IPS-18a (cell line): ENCODE measurements at regions not wholly inside any gene's neighbourhood (a gene's known extent, or its start where the extent isn't known, plus 50 kb on each side); places are given as distances from the start of the nearest gene placed in this dataset.

Experiments used
- H3K27ac ChIP-seq: one replicate; pipeline ENCODE4 v1.5.1; 2013; ENCODE audit warnings: low read length
- H3K27me3 ChIP-seq: one replicate; pipeline ENCODE4 v1.6.1; 2013; ENCODE audit warnings: mild to moderate bottlenecking, low read length; ENCODE audit not compliant: control insufficient read depth, insufficient read depth
- H3K36me3 ChIP-seq: one replicate; pipeline ENCODE4 v1.6.1; 2013; ENCODE audit warnings: low read depth, low read length; ENCODE audit not compliant: control insufficient read depth
- H3K4me1 ChIP-seq: one replicate; pipeline ENCODE4 v1.6.1; 2013; ENCODE audit warnings: low read depth, low read length; ENCODE audit not compliant: control insufficient read depth
- H3K4me3 ChIP-seq: one replicate; pipeline ENCODE4 v1.5.1; 2013; ENCODE audit warnings: low read length
- H3K9ac ChIP-seq: one replicate; pipeline ENCODE4 v1.6.1; 2013; ENCODE audit warnings: mild to moderate bottlenecking, low read length, moderate library complexity
- H3K9me3 ChIP-seq: one replicate; pipeline ENCODE4 v1.6.1; 2013; ENCODE audit warnings: low read depth, low read length; ENCODE audit not compliant: control insufficient read depth

DNA sequence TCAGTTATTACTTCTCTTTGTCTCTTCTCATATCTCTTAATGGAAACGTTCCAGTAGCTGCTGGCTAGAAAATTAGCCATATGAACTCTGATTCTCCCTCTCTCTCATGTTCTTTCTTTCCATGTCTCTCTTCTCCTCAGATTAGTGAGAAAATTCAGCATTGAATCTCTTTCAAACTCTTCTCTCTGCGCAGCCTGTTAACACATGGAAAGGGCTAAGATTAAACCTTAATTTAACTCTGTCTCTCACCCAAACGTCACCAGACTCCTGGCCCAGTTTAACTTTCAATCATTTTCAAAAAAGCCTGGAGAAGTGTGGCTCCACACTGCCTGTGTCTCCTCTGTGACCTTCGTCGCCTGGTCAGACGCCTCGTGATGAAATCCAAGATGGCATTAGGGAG, 1234.2 kb downstream of the BCL11B start:
- Histone ChIP-seq H3K36me3 (no peaks in the 10 kb centered on the region), H3K4me1 (no peaks in the 10 kb centered on the region), H3K4me3 (no peak overlapping the region), H3K27me3 (no peaks in the 10 kb centered on the region), H3K27ac (no peak overlapping the region), H3K9ac (no peak overlapping the region), H3K9me3 (no peaks in the 10 kb centered on the region)

DNA sequence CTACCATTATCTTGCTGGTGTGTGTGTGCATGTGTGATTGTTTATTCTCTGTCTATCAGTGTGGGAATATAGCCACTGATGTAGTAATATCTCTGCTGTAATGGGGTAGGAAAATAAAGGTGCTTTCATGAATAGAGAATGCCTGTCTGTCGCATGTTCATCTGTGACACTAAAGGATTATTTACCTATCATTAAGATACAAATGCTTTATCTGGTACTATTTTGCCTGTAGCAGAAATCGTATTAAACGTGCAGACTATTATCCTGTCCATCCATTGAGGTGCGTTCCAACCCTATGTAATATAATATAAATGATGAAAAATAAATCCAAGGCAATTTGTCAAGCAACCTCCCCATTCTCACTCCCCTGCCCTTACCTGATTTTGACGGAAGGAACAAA, 1215.1 kb downstream of the BCL11B start:
- no peak overlapping the region for H3K9ac ChIP-seq
- H3K4me3 ChIP-seq, result no peak overlapping the region
- no peaks in the 10 kb centered on the region for H3K9me3 ChIP-seq
- no peaks in the 10 kb centered on the region for H3K4me1 ChIP-seq
- no peaks in the 10 kb centered on the region for H3K27me3 ChIP-seq
- H3K27ac ChIP-seq, result no peak overlapping the region
- H3K36me3 ChIP-seq, result no peaks in the 10 kb centered on the region

DNA sequence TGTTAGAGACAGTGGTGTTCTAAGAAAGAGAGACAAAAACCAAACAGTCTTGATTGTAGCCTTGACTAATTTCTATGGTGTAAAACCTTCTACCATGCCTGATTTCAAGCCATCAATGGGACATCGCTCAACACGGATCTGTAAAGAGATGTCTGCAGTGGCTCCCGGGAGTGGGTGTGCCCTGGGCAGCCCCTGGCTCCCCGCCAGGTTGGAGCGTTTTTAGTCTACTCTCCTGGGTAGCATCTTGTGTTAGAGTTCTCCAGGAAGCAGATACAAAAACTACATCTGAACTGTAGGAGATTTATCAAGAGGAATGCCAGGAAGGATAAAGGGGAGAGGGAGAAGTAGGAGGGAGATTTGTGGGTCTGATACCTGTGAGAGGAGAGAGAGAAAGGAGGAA, 1212.9 kb downstream of the BCL11B start:
- H3K9ac ChIP-seq, result no peak overlapping the region
- H3K27ac ChIP-seq, result no peak overlapping the region
- H3K36me3 ChIP-seq, result no peaks in the 10 kb centered on the region
- H3K9me3 ChIP-seq, result no peaks in the 10 kb centered on the region
- H3K27me3 ChIP-seq, result no peaks in the 10 kb centered on the region
- no peak overlapping the region for H3K4me3 ChIP-seq
- no peaks in the 10 kb centered on the region for H3K4me1 ChIP-seq

- no peak overlapping the region for H3K4me3 ChIP-seq
- H3K36me3 ChIP-seq, result no peaks in the 10 kb centered on the region
- no peaks in the 10 kb centered on the region for H3K9me3 ChIP-seq
- H3K4me1 ChIP-seq, result no peaks in the 10 kb centered on the region
- H3K9ac ChIP-seq, result no peak overlapping the region
- no peaks in the 10 kb centered on the region for H3K27me3 ChIP-seq
- H3K27ac ChIP-seq, result no peak overlapping the region
Measured at GRCh38 chr14:98062083-98062482, 1209.9 kb downstream of the BCL11B start.

- peak overlapping the region; percentile 5 for H3K4me3 ChIP-seq
- no peaks in the 10 kb centered on the region for H3K36me3 ChIP-seq
- H3K9ac ChIP-seq, result no peak overlapping the region
- no peak overlapping the region for H3K27ac ChIP-seq
- no peaks in the 10 kb centered on the region for H3K27me3 ChIP-seq
- no peaks in the 10 kb centered on the region for H3K9me3 ChIP-seq
- peaks cover 10% of the 10 kb centered on the region for H3K4me1 ChIP-seq
Measured at GRCh38 chr14:98069712-98070171, 1202.3 kb downstream of the BCL11B start.

DNA sequence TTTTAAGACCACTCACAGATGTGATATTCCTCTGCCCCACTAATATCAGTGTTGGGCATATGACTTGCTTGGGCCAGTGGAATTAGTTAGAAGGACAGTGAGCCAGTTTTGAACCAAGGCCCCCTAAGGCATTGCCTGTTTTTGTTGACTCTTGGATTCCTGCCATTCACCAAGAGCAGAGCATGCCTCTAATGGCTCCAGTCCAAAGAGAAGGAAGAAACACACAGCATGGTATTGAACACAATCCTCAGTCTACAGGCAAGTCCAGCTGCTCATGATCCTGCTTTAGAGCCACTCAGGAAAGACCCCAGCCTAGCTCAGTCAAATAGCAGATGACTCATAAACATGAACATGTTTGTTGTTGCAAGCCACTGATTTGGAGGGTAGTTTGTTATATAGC, 1201.5 kb downstream of the BCL11B start:
- H3K4me3 ChIP-seq, result no peak overlapping the region
- H3K4me1 ChIP-seq, result peaks cover 10% of the 10 kb centered on the region
- no peaks in the 10 kb centered on the region for H3K36me3 ChIP-seq
- H3K9me3 ChIP-seq, result no peaks in the 10 kb centered on the region
- no peak overlapping the region for H3K9ac ChIP-seq
- no peaks in the 10 kb centered on the region for H3K27me3 ChIP-seq
- no peak overlapping the region for H3K27ac ChIP-seq

DNA sequence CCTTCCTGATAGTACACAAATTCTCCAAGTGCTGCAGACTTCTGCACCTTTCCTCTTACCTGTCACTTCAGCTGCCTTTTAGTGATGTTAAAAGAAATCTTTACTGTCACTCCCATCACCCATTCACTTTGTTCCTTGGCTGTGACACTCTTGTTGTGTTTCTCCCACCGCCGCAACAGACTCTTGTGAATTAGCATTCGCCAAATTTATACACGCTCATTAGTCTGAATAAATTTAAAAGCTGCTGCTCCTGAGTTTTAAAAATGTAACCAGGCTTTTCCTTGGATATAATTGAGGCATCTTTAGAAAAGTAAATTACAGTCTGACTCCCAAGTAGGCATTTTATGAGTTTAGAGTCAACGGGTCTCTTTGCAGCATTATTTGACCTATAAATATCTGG, 1197.9 kb downstream of the BCL11B start:
- Histone ChIP-seq H3K9ac (no peak overlapping the region), H3K4me1 (peaks cover 10% of the 10 kb centered on the region), H3K36me3 (no peaks in the 10 kb centered on the region), H3K9me3 (no peaks in the 10 kb centered on the region), H3K27me3 (no peaks in the 10 kb centered on the region), H3K27ac (no peak overlapping the region), H3K4me3 (no peak overlapping the region)

DNA sequence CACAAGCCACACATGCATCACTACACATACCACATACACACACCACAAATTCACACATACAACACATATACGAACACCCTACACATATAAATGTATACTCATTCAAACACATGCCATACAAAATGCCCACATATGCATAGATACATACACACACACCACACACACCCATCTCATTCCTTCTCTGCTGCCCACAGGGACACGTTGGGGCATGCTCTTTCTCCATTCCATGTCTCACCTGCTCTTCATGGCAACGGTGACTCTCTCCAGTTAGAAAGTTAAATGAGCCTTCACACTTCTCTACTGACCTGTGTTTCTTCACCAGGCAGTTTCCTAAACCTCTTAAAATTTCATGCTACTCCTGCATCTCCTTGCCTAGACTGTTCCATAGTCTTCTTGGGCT, 1194.8 kb downstream of the BCL11B start:
- H3K4me1 ChIP-seq, result no peaks in the 10 kb centered on the region
- H3K36me3 ChIP-seq, result no peaks in the 10 kb centered on the region
- H3K4me3 ChIP-seq, result no peak overlapping the region
- H3K9me3 ChIP-seq, result no peaks in the 10 kb centered on the region
- no peaks in the 10 kb centered on the region for H3K27me3 ChIP-seq
- H3K27ac ChIP-seq, result no peak overlapping the region
- H3K9ac ChIP-seq, result no peak overlapping the region

DNA sequence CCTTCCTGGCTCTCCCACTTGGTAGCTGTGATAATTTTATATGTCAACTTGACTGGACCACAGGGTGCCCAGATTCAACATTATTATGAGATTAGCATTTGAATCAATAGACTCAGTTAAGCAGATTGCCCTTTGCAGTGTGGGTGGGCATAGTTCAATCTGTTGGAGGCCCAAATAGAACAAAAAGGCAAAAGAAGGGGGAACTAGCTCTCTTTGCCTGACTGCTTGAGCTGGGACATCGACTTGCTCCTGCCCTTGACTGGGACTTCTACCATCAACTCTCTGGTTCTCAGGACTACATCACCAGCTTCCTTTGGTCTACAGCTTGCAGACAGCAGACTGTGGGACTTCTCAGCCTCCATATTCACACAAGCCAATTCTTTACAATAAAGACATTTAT, 1189.2 kb downstream of the BCL11B start:
- Histone ChIP-seq H3K4me1 (peaks cover 7% of the 10 kb centered on the region), H3K9ac (no peak overlapping the region), H3K27me3 (no peaks in the 10 kb centered on the region), H3K9me3 (no peaks in the 10 kb centered on the region), H3K4me3 (no peak overlapping the region), H3K36me3 (no peaks in the 10 kb centered on the region), H3K27ac (no peak overlapping the region)

- Histone ChIP-seq H3K4me3 (no peak overlapping the region), H3K9me3 (no peaks in the 10 kb centered on the region), H3K36me3 (no peaks in the 10 kb centered on the region), H3K27me3 (no peaks in the 10 kb centered on the region), H3K27ac (no peak overlapping the region), H3K9ac (no peak overlapping the region), H3K4me1 (peaks cover 7% of the 10 kb centered on the region)
Measured at GRCh38 chr14:98085751-98086150, 1186.2 kb downstream of the BCL11B start.

GRCh38 chr14:98093111-98093510, 1178.9 kb downstream of the BCL11B start:
- Histone ChIP-seq H3K27ac (no peak overlapping the region), H3K27me3 (no peaks in the 10 kb centered on the region), H3K4me3 (no peak overlapping the region), H3K36me3 (no peaks in the 10 kb centered on the region), H3K9me3 (no peaks in the 10 kb centered on the region), H3K9ac (no peak overlapping the region), H3K4me1 (no peaks in the 10 kb centered on the region)

DNA sequence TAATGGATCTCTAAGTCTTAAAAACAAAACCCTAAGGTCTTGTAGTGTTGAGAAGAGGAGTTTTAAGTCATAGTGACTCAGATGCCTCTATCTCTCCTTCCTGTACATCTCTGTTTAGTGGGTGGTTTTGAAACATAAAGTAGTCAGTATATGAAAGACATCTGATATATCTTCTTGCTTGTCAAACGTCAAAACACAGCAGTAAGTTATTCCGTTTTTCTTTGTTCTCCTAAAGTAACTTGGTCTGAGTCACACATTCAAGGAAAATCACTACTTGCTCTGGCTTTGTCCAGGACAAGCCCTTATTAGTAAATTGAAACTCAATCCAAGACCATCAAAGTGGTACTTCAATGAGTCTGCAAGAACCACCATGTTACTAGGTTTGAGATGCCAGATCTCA, 1172.5 kb downstream of the BCL11B start:
- Histone ChIP-seq H3K9me3 (no peaks in the 10 kb centered on the region), H3K36me3 (no peaks in the 10 kb centered on the region), H3K4me3 (no peak overlapping the region), H3K4me1 (no peaks in the 10 kb centered on the region), H3K27me3 (no peaks in the 10 kb centered on the region), H3K27ac (no peak overlapping the region), H3K9ac (no peak overlapping the region)
